ENCODE measurements at regions not wholly inside any gene's neighbourhood (a gene's known extent, or its start where the extent isn't known, plus 50 kb on each side); places are given as distances from the start of the nearest gene placed in this dataset.
"Not testable (repeated sequence)": the region's sequence is repeated elsewhere in the genome, so short reads cannot be mapped to it uniquely, and the experiment has no call there.

- H3K4me1 ChIP-seq (ENCODE audit: control insufficient read depth in 2 of 2, insufficient read depth in 2 of 2, low read length in 2 of 2) = no peaks in the 10 kb centered on the region
- no peak overlapping the region for H3K27ac ChIP-seq (ENCODE audit: low read depth in 1 of 2, low read length in 1 of 2)
- H3K9me3 ChIP-seq (ENCODE audit: control insufficient read depth in 2 of 2, insufficient read depth in 1 of 2, low read length in 1 of 2) = no peaks in the 10 kb centered on the region
- no peak for DNase-seq (ENCODE audit: low read depth in 6 of 9, low spot score in 9 of 9)
- WGBS = 76% methylated on average over 1 of the region's 1 CpG
- no peaks in the 10 kb centered on the region for H3K36me3 ChIP-seq (ENCODE audit: control insufficient read depth in 2 of 2, insufficient read depth in 2 of 2, low read length in 1 of 2)
- H3K4me3 ChIP-seq (ENCODE audit: low read length in 2 of 2) = no peak overlapping the region
- H3K27me3 ChIP-seq (ENCODE audit: control insufficient read depth in 2 of 2, insufficient read depth in 1 of 2, low read length in 1 of 2) = no peaks in the 10 kb centered on the region
Observed at GRCh38 chr10:64745565-64745964, 1224.4 kb downstream of the REEP3 start.

DNA sequence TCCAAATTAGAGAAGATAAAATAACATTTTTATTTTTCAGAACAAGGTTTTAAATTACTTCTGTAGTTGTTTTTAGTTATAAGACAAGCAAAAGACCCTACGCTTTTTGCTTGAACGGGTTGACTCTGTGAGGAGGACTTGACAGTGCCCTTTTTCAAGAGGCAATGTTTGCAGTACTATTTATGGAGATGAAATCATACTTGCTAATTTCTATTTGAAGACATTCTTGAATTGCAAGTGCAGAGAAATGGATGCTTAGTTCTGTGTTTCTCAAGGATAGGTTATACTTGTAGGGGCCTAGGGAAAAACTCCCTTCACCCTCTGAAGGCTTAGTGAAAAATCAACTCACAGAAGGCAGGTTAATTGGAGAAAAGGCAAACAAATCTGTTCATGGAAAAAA, 1229.5 kb downstream of the REEP3 start:
- no peak for DNase-seq (ENCODE audit: low read depth in 6 of 9, low spot score in 9 of 9)
- Histone ChIP-seq H3K9me3 (ENCODE audit: control insufficient read depth in 2 of 2, insufficient read depth in 1 of 2, low read length in 1 of 2) (no peaks in the 10 kb centered on the region), H3K36me3 (ENCODE audit: control insufficient read depth in 2 of 2, insufficient read depth in 2 of 2, low read length in 1 of 2) (no peaks in the 10 kb centered on the region), H3K27me3 (ENCODE audit: control insufficient read depth in 2 of 2, insufficient read depth in 1 of 2, low read length in 1 of 2) (no peaks in the 10 kb centered on the region), H3K27ac (ENCODE audit: low read depth in 1 of 2, low read length in 1 of 2) (no peak overlapping the region), H3K4me3 (ENCODE audit: low read length in 2 of 2) (no peak overlapping the region), H3K4me1 (ENCODE audit: control insufficient read depth in 2 of 2, insufficient read depth in 2 of 2, low read length in 2 of 2) (no peaks in the 10 kb centered on the region)
- 93% methylated on average over 2 of the region's 2 CpGs for WGBS

- no peak overlapping the region for H3K4me3 ChIP-seq (ENCODE audit: low read length in 2 of 2)
- WGBS = 96% methylated on average over 2 of the region's 2 CpGs
- H3K27me3 ChIP-seq (ENCODE audit: control insufficient read depth in 2 of 2, insufficient read depth in 1 of 2, low read length in 1 of 2) = no peaks in the 10 kb centered on the region
- no peak for DNase-seq (ENCODE audit: low read depth in 6 of 9, low spot score in 9 of 9)
- no peak overlapping the region for H3K27ac ChIP-seq (ENCODE audit: low read depth in 1 of 2, low read length in 1 of 2)
- no peaks in the 10 kb centered on the region for H3K4me1 ChIP-seq (ENCODE audit: control insufficient read depth in 2 of 2, insufficient read depth in 2 of 2, low read length in 2 of 2)
- no peaks in the 10 kb centered on the region for H3K36me3 ChIP-seq (ENCODE audit: control insufficient read depth in 2 of 2, insufficient read depth in 2 of 2, low read length in 1 of 2)
- H3K9me3 ChIP-seq (ENCODE audit: control insufficient read depth in 2 of 2, insufficient read depth in 1 of 2, low read length in 1 of 2) = no peaks in the 10 kb centered on the region
Observed at GRCh38 chr10:64753516-64753915, 1232.3 kb downstream of the REEP3 start.

- 90% methylated on average over 4 of the region's 4 CpGs for WGBS
- Histone ChIP-seq H3K9me3 (ENCODE audit: control insufficient read depth in 2 of 2, insufficient read depth in 1 of 2, low read length in 1 of 2) (no peaks in the 10 kb centered on the region), H3K4me1 (ENCODE audit: control insufficient read depth in 2 of 2, insufficient read depth in 2 of 2, low read length in 2 of 2) (no peaks in the 10 kb centered on the region), H3K36me3 (ENCODE audit: control insufficient read depth in 2 of 2, insufficient read depth in 2 of 2, low read length in 1 of 2) (no peaks in the 10 kb centered on the region), H3K27me3 (ENCODE audit: control insufficient read depth in 2 of 2, insufficient read depth in 1 of 2, low read length in 1 of 2) (no peaks in the 10 kb centered on the region), H3K4me3 (ENCODE audit: low read length in 2 of 2) (no peak overlapping the region), H3K27ac (ENCODE audit: low read depth in 1 of 2, low read length in 1 of 2) (no peak overlapping the region)
- no peak for DNase-seq (ENCODE audit: low read depth in 6 of 9, low spot score in 9 of 9)
Observed at GRCh38 chr10:64760371-64760770, 1239.2 kb downstream of the REEP3 start.

DNA sequence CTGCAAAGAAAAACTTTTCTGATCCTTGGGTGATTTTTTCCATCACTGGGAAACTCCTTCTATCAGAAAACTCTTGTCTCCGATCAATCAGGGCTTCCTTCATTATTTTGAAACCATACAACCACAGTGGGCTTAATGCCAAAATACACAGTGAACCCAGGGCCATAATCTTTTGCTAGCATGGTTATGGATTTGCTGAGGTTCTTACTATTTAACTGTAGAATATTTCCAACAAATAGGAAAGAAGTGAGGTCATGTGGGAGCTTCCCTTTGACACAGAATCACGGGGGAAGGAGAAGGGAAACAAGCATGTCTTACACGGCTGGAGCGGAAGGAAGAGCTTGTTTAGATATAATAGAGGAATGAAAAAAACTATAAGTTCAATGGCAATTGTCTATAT, 1241.7 kb downstream of the REEP3 start:
- no peak overlapping the region for H3K4me3 ChIP-seq (ENCODE audit: low read length in 2 of 2)
- no peaks in the 10 kb centered on the region for H3K36me3 ChIP-seq (ENCODE audit: control insufficient read depth in 2 of 2, insufficient read depth in 2 of 2, low read length in 1 of 2)
- DNase-seq (ENCODE audit: low read depth in 6 of 9, low spot score in 9 of 9) = no peak
- no peaks in the 10 kb centered on the region for H3K4me1 ChIP-seq (ENCODE audit: control insufficient read depth in 2 of 2, insufficient read depth in 2 of 2, low read length in 2 of 2)
- H3K27me3 ChIP-seq (ENCODE audit: control insufficient read depth in 2 of 2, insufficient read depth in 1 of 2, low read length in 1 of 2) = no peaks in the 10 kb centered on the region
- H3K27ac ChIP-seq (ENCODE audit: low read depth in 1 of 2, low read length in 1 of 2) = no peak overlapping the region
- no peaks in the 10 kb centered on the region for H3K9me3 ChIP-seq (ENCODE audit: control insufficient read depth in 2 of 2, insufficient read depth in 1 of 2, low read length in 1 of 2)
- WGBS = 90% methylated on average over 4 of the region's 4 CpGs

DNA sequence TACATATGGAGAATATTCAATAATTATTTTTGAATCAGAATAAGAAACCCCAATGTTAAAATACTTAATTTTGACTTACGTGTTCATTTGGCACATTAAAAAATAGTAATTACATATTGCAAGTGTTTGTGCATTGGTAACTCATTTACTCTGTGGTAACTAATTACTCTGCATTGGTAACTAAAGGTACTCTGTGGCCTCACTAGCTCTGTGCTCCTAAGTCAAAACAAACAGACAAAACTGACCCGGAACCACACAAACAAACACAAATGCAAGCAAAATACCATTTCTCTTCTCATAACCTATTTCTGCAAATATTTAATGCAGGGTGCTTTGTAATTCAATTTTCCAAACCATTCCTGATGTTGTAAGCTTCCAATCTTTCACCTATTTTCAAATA, 1244.3 kb downstream of the REEP3 start:
- no peak for DNase-seq (ENCODE audit: low read depth in 6 of 9, low spot score in 9 of 9)
- no peaks in the 10 kb centered on the region for H3K36me3 ChIP-seq (ENCODE audit: control insufficient read depth in 2 of 2, insufficient read depth in 2 of 2, low read length in 1 of 2)
- 98% methylated on average over 2 of the region's 2 CpGs for WGBS
- H3K27me3 ChIP-seq (ENCODE audit: control insufficient read depth in 2 of 2, insufficient read depth in 1 of 2, low read length in 1 of 2) = no peaks in the 10 kb centered on the region
- H3K9me3 ChIP-seq (ENCODE audit: control insufficient read depth in 2 of 2, insufficient read depth in 1 of 2, low read length in 1 of 2) = no peaks in the 10 kb centered on the region
- H3K4me3 ChIP-seq (ENCODE audit: low read length in 2 of 2) = no peak overlapping the region
- H3K27ac ChIP-seq (ENCODE audit: low read depth in 1 of 2, low read length in 1 of 2) = no peak overlapping the region
- H3K4me1 ChIP-seq (ENCODE audit: control insufficient read depth in 2 of 2, insufficient read depth in 2 of 2, low read length in 2 of 2) = no peaks in the 10 kb centered on the region

DNA sequence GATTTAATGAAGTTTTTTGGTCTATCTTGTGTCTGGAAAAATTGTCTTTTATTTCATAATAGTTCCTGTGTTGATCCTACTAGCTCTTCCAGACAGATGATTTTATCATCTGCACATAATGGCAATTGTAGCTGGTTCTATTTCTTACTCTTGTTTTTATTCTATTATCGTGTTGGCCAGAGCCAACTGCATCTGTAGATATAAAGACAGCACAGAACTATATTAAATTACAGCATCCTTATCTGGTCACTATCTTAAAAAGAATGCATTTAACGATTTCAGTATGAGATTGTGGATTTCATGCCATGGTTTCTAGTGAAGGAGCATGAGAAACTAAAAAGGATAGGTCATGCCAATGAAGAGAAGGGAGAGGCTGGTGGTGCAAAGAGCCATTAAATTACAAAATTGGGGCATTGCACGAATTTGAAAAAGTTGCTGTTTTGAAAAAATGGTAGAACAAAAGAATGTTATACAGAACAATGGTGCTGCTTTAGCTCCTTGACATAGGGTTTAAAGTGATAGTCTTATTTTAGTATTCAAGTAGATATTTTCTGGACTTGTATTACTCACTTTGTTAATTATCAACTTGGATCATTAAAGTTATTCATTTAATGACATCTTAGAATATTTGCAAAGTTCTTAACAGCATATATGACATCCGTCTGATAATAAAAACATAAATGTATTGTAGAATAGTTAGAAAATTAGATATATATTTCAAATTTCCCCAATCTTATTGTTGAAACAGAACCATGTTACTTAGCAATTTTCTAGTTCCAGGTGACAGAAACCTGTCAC, 1250.3 kb downstream of the REEP3 start:
- WGBS = 86% methylated on average over 4 of the region's 4 CpGs
- H3K27me3 ChIP-seq (ENCODE audit: control insufficient read depth in 2 of 2, insufficient read depth in 1 of 2, low read length in 1 of 2) = no peaks in the 10 kb centered on the region

DNA sequence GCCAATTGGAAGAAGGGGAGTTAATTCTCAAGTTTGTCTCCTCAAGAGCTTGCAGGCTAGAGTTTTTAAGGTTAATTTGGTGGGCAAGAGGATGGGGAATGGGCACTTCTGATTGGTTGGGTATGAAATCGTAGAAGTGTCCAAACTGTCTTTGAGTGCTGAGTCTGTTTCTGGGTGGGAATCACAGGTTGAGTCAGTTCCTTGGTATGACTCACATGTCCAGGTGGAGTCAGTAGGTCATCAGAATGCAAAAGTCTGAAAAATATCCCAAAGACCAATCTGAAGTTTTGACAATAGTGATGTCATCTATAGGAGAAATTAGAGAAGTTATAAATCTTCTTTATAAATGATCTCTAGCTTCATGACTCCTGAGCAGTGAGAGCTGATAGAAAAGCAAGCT, 1252.2 kb downstream of the REEP3 start:
- H3K36me3 ChIP-seq (ENCODE audit: control insufficient read depth in 2 of 2, insufficient read depth in 2 of 2, low read length in 1 of 2) = no peaks in the 10 kb centered on the region
- DNase-seq (ENCODE audit: low read depth in 6 of 9, low spot score in 9 of 9) = no peak
- H3K9me3 ChIP-seq (ENCODE audit: control insufficient read depth in 2 of 2, insufficient read depth in 1 of 2, low read length in 1 of 2) = no peaks in the 10 kb centered on the region
- no peak overlapping the region for H3K4me3 ChIP-seq (ENCODE audit: low read length in 2 of 2)
- H3K27ac ChIP-seq (ENCODE audit: low read depth in 1 of 2, low read length in 1 of 2) = no peak overlapping the region
- H3K27me3 ChIP-seq (ENCODE audit: control insufficient read depth in 2 of 2, insufficient read depth in 1 of 2, low read length in 1 of 2) = no peaks in the 10 kb centered on the region
- H3K4me1 ChIP-seq (ENCODE audit: control insufficient read depth in 2 of 2, insufficient read depth in 2 of 2, low read length in 2 of 2) = no peaks in the 10 kb centered on the region
- WGBS = 97% methylated on average over 1 of the region's 1 CpG

More for the DNA sequence above, 1250.3 kb downstream of the REEP3 start:
- Histone ChIP-seq H3K4me1 (ENCODE audit: control insufficient read depth in 2 of 2, insufficient read depth in 2 of 2, low read length in 2 of 2) (no peaks in the 10 kb centered on the region), H3K36me3 (ENCODE audit: control insufficient read depth in 2 of 2, insufficient read depth in 2 of 2, low read length in 1 of 2) (no peaks in the 10 kb centered on the region), H3K27ac (ENCODE audit: low read depth in 1 of 2, low read length in 1 of 2) (no peak overlapping the region), H3K9me3 (ENCODE audit: control insufficient read depth in 2 of 2, insufficient read depth in 1 of 2, low read length in 1 of 2) (no peaks in the 10 kb centered on the region), H3K4me3 (ENCODE audit: low read length in 2 of 2) (no peak overlapping the region)
- no peak for DNase-seq (ENCODE audit: low read depth in 6 of 9, low spot score in 9 of 9)

DNA sequence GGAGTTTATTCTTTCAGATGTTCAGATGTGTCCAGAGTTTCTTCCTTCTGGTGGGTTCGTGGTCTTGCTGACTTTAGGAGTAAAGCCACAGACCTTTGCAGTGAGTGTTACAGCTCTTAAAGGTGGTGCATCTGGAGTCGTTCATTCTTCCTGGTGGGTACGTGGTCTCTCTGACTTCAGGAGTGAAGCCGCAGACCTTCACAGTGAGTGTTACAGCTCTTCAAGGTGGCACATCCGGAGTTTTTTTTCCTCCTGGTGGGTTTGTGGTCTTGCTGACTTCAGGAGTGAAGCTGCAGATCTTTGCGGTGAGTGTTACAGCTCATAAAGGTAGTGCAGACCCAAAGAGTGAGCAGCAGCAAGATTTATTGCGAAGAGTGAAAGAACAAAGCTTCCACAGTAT, 1263.2 kb downstream of the REEP3 start:
- peaks cover 0 to 10% of the 10 kb centered on the region in 2 donors for H3K9me3 ChIP-seq (ENCODE audit: control insufficient read depth in 2 of 2, insufficient read depth in 1 of 2, low read length in 1 of 2)
- not testable (repeated sequence) for H3K36me3 ChIP-seq (ENCODE audit: control insufficient read depth in 2 of 2, insufficient read depth in 2 of 2, low read length in 1 of 2); H3K4me1 ChIP-seq (ENCODE audit: control insufficient read depth in 2 of 2, insufficient read depth in 2 of 2, low read length in 2 of 2); H3K27me3 ChIP-seq (ENCODE audit: control insufficient read depth in 2 of 2, insufficient read depth in 1 of 2, low read length in 1 of 2); H3K4me3 ChIP-seq (ENCODE audit: low read length in 2 of 2); H3K27ac ChIP-seq (ENCODE audit: low read depth in 1 of 2, low read length in 1 of 2); DNase-seq (ENCODE audit: low read depth in 6 of 9, low spot score in 9 of 9)
- WGBS = 93% methylated on average over 7 of the region's 7 CpGs

All from thymus (tissue), 11 donors.